ENCODE measurements at regions not wholly inside any gene's neighbourhood (a gene's known extent, or its start where the extent isn't known, plus 50 kb on each side); places are given as distances from the start of the nearest gene placed in this dataset.

GRCh38 chr5:142474431-142475094 lies 149.7 kb upstream of the SPRY4 start:
- TF ChIP-seq CTCF (IDR thresholded peaks at IDR 0.05) (no peak), POLR2A (IDR thresholded peaks at IDR 0.05) (no peak)

Data from lower leg skin (tissue), 3 donors.